ENCODE measurements at regions not wholly inside any gene's neighbourhood (a gene's known extent, or its start where the extent isn't known, plus 50 kb on each side); places are given as distances from the start of the nearest gene placed in this dataset.

DNA sequence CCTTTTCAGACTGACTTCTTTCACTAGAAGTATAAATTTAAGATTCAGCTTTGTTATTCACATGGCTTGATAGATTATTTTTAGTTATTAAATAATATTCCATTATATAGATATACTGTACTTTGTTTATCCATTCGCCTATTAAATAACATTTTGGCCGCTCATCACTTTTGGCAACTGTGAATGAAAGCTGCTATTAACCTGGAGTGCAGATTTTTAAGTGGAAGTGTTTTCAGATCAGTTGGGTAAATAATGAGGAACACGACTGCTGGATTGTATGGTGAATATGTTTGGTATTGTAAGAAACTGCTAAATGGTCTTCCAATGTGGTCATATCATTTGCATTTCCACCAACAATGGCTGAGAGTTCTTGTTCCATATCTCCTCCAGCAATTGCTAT, 97.6 kb upstream of the ZNF804B start:
- DNase-seq (ENCODE audit: low read depth) = no peak

DNA sequence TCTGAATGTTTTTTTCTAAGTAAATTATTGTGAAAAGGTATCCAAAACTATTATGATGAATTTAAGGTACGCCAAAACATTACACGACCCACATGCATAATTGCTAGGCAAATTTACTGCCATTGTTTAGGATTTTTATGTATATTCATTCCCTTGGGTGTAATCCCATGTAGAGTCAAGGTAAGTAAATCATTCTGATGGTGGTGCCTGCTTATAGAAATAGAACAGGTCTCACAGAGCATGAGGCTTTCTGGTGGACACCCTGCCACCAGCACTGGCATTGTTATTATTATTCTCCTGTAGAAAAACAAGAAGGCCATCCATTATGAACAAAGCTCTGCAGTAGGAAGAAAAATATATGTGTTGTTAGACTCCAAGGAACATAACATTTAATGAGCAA, 111.7 kb upstream of the ZNF804B start:
- TF ChIP-seq, protein P1, sequence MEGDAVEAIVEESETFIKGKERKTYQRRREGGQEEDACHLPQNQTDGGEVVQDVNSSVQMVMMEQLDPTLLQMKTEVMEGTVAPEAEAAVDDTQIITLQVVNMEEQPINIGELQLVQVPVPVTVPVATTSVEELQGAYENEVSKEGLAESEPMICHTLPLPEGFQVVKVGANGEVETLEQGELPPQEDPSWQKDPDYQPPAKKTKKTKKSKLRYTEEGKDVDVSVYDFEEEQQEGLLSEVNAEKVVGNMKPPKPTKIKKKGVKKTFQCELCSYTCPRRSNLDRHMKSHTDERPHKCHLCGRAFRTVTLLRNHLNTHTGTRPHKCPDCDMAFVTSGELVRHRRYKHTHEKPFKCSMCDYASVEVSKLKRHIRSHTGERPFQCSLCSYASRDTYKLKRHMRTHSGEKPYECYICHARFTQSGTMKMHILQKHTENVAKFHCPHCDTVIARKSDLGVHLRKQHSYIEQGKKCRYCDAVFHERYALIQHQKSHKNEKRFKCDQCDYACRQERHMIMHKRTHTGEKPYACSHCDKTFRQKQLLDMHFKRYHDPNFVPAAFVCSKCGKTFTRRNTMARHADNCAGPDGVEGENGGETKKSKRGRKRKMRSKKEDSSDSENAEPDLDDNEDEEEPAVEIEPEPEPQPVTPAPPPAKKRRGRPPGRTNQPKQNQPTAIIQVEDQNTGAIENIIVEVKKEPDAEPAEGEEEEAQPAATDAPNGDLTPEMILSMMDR (IDR thresholded peaks at IDR 0.05; ENCODE audit: low read depth, low read length, missing control alignments) = no peak
- no peak for DNase-seq (ENCODE audit: low read depth)
- no peak overlapping the region for H3K4me3 ChIP-seq (ENCODE audit: low read depth, low read length)

More for the DNA sequence above, 97.6 kb upstream of the ZNF804B start:
- H3K4me3 ChIP-seq (ENCODE audit: low read depth, low read length) = no peak overlapping the region
- TF ChIP-seq, protein P1 (IDR thresholded peaks at IDR 0.05; ENCODE audit: low read depth, low read length, missing control alignments) = no peak

DNA sequence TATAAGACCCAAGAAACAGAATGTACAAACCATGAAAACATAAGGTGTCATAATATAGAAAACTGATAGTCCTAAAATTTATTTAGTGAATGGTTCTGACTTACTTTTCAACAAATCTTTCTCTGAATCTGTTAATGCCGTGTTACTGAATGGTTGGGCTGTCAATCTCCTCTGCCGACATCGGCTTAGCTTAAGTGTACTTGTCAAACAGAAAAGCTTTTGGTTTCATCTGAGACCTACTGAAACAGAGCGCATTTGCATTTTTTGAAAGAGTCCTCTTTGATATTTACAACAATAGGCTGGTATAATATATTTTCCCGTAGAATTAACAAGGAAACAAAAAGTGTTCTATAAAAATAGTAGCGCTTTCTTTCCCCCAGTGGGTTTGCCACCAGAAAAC, 120.9 kb upstream of the ZNF804B start:
- DNase-seq (ENCODE audit: low read depth) = no peak
- TF ChIP-seq, protein P1 (IDR thresholded peaks at IDR 0.05; ENCODE audit: low read depth, low read length, missing control alignments) = no peak
- no peak overlapping the region for H3K4me3 ChIP-seq (ENCODE audit: low read depth, low read length)

DNA sequence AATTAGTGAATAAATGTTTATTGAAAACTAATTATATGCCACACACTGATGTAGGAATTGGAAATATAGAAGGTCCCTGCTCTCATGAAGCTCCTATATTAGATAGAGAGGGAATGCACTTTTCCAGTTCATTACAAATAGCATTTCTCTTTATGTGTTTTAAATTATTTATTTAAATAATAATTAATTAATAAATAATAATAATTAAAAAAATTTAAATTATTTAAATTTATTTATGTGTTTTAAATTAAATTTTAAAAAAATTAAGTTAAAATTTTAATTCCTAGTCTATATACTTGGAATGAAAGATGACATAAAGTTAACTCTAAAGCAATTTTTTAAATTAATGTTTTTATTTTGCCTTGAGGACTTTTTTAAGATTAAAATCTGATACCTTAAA, 121.7 kb upstream of the ZNF804B start:
- TF ChIP-seq, protein P1 (IDR thresholded peaks at IDR 0.05; ENCODE audit: low read depth, low read length, missing control alignments) = no peak
- no peak for DNase-seq (ENCODE audit: low read depth)
- no peak overlapping the region for H3K4me3 ChIP-seq (ENCODE audit: low read depth, low read length)

DNA sequence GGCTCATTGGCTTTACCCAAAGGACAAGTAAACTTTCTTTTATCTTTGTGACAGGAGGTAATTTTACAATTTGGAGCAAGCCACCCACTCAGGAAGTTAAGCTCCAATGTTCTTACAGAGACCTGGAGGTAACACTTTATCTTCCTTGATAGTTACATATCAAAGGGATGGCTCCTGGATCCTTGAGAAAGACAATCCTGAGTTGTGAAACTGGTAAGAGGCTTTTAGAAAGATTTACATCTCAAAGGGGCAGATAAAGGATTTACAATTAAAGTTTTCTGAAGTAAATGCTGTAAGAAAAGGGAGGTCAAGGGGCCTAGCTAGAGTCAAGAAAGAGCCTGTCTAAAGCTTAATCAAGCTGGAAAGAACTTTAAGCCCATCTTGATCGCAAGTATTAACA, 124.4 kb upstream of the ZNF804B start:
- no peak for DNase-seq (ENCODE audit: low read depth)
- no peak overlapping the region for H3K4me3 ChIP-seq (ENCODE audit: low read depth, low read length)
- TF ChIP-seq, protein P1 (IDR thresholded peaks at IDR 0.05; ENCODE audit: low read depth, low read length, missing control alignments) = no peak

DNA sequence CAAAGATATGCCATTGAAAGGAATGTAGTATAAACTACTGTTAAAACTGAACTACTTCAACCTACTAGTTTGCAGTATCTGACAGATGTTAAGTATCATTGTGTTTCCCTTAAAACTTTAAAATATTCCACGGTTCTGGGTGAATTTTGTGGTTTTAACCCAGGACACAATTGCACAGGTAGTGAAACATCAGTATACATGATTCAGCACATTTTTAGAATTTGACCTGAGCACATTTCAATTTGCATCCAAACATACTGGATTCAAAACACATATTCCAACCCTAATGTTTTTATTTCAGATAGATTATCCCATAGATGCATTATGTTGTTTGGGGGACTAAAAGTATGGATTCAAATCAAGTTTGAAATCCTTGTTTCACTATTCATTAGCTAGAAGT, 129.9 kb upstream of the ZNF804B start:
- H3K4me3 ChIP-seq (ENCODE audit: low read depth, low read length) = no peak overlapping the region
- DNase-seq (ENCODE audit: low read depth) = no peak
- TF ChIP-seq, protein P1 (IDR thresholded peaks at IDR 0.05; ENCODE audit: low read depth, low read length, missing control alignments) = no peak

DNA sequence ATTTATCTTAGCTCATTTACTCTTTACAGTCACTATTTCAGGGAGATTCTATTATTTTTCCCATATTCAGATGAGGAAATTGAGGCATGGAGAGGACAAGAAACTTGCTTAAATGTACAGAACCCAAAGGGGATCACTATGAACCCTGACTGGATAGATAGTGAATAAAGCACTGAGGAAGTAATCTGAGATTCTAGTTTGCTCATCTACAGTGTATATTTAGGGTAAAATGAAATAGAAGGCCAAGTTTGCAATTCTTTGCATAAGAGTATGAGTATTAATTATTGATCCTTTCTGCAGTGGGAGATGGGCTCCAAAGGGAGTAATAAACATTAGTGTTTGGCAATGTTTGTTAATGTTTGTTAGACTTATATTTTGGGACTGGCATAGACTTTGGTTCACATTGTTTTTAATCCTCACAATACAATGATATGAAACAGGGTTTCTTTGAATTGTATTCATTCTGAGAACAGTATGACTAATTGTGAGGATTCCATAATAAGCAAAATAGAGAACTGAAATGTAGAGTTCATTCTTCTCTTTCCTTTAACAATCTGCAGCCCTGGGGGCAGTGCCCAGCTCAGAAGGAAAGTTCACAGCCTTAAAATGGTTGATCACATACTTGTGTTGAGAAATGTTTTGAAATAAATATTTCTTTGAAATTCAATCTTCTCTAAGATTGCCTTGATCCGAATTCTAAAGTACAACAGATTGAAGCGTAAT, 131.0 kb upstream of the ZNF804B start:
- no peak overlapping the region for H3K4me3 ChIP-seq (ENCODE audit: low read depth, low read length)
- TF ChIP-seq, protein P1 (IDR thresholded peaks at IDR 0.05; ENCODE audit: low read depth, low read length, missing control alignments) = no peak
- DNase-seq (ENCODE audit: low read depth) = peak; percentile 19

Measured in GM12864 (cell line).